ENCODE measurements at regions not wholly inside any gene's neighbourhood (a gene's known extent, or its start where the extent isn't known, plus 50 kb on each side); places are given as distances from the start of the nearest gene placed in this dataset.

- no peak for TF ChIP-seq CTCF (IDR thresholded peaks at IDR 0.05; ENCODE audit: insufficient read depth, missing control alignments)
- FAIRE-seq (no peak), DNase-seq (ENCODE audit: insufficient read length, low spot score) (no peak)
Measured at GRCh38 chr22:48950151-48950915, 877.3 kb downstream of the BRD1 start.

- no peak for DNase-seq (ENCODE audit: insufficient read length, low spot score)
- no peak for TF ChIP-seq CTCF (IDR thresholded peaks at IDR 0.05; ENCODE audit: insufficient read depth, missing control alignments)
- no peak for FAIRE-seq
Measured at GRCh38 chr22:48949375-48950149, 878.1 kb downstream of the BRD1 start.

GRCh38 chr22:48948575-48949170 is 879.0 kb downstream of the BRD1 start:
- FAIRE-seq, result no peak

GRCh38 chr22:48947636-48948035 is 880.0 kb downstream of the BRD1 start:
- TF ChIP-seq CTCF (IDR thresholded peaks at IDR 0.05; ENCODE audit: insufficient read depth, missing control alignments), result no peak
- DNase-seq (ENCODE audit: insufficient read length, low spot score) (no peak), FAIRE-seq (no peak)

More at GRCh38 chr22:48948575-48949170, 879.0 kb downstream of the BRD1 start:
- no peak for TF ChIP-seq CTCF (IDR thresholded peaks at IDR 0.05; ENCODE audit: insufficient read depth, missing control alignments)
- DNase-seq (ENCODE audit: insufficient read length, low spot score), result no peak

GRCh38 chr22:48945621-48946458 is 881.8 kb downstream of the BRD1 start:
- DNase-seq (ENCODE audit: insufficient read length, low spot score), result no peak
- no peak for TF ChIP-seq CTCF (IDR thresholded peaks at IDR 0.05; ENCODE audit: insufficient read depth, missing control alignments)
- FAIRE-seq, result no peak

GRCh38 chr22:48944751-48945620 is 882.7 kb downstream of the BRD1 start:
- FAIRE-seq (no peak), DNase-seq (ENCODE audit: insufficient read length, low spot score) (no peak)
- no peak for TF ChIP-seq CTCF (IDR thresholded peaks at IDR 0.05; ENCODE audit: insufficient read depth, missing control alignments)

Measured in D721Med (cell line).